ENCODE measurements at regions not wholly inside any gene's neighbourhood (a gene's known extent, or its start where the extent isn't known, plus 50 kb on each side); places are given as distances from the start of the nearest gene placed in this dataset.

- DNase-seq (ENCODE audit: low read depth in 2 of 2): no peak
Measured at GRCh38 chr3:181660337-181660736, 51.4 kb upstream of the SOX2 start.

DNA sequence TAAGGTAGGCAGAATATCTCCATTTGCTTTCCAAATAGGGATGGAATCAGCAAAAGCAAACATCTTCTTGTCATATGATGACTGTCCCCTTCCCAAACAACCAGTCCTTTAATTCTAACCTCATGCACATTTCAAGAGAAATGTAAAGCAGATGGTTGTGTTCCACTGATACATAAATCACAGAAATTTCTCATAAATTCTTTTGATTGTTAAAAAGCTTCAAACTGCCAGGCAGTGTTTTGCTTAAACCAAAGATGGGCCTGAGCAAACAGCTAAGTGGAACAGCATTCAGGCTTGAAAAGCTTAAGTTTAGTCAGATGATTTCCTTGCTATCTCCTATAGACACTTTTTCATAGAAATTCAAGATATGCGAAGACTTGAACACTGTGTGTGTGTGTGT is 74.3 kb upstream of the SOX2 start:
- DNase-seq (ENCODE audit: low read depth in 2 of 2): no peak

DNA sequence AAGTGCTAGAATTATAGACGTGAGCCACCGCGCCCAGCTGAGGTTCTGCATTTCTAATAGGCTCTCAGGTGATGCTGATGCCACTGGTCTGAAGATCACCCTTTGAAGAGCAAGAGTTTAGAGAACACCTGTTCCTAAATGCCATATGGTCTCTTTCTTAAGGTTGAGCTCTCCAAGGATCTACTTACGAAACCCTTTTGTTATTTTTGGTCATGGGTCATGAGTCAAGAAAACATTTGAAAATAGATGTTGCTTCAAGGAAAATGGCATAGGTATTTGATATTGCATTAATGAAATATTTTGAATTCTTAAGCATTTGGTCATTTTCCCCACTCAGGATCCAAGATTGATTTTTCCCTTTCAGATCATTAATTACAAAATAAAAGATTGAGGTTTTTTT is 74.7 kb upstream of the SOX2 start:
- no peak for DNase-seq (ENCODE audit: low read depth in 2 of 2)

- DNase-seq (ENCODE audit: low read depth in 2 of 2): no peak
Measured at GRCh38 chr3:181635141-181635540, 76.6 kb upstream of the SOX2 start.

GRCh38 chr3:181633556-181633955 is 78.2 kb upstream of the SOX2 start:
- DNase-seq (ENCODE audit: low read depth in 2 of 2): no peak

GRCh38 chr3:181631901-181632300 is 79.8 kb upstream of the SOX2 start:
- no peak for DNase-seq (ENCODE audit: low read depth in 2 of 2)

DNA sequence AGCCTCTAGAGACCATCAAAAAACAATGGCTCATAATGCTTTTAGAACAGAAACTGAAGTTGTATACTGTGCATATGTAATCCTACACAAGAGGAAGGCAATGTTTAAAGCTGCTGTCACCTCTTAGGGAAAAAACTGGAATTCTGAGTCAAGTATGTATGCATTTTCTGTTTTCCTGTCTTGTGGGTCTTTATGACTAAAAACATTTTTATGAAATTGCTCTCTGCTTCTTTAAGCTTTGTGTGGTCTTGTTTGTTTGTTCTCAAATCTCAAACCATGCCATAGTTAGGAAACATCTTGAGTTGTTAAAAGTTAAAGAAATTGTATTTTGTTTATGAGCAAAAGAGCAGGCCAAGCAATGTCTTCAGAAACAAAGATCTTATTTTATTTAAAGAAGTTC is 80.9 kb upstream of the SOX2 start:
- no peak for DNase-seq (ENCODE audit: low read depth in 2 of 2)

DNA sequence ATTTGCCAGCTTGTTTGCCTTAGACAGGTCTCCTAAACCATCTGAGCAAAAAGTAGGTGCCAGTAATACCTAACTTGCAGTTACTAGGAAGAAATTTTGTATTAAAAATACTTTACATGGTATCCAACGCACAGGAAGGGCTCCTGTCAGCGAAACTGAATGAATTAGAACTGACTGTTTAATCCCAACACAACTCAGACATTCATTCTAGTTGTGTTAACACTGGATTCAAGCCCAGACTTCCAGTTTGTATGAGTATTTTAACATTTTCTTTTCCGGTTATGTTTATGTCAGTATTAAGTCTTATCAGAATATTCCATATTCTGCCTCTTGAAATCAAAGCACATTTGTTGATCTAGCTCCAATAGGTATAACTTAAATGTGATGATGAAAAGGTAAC is 82.0 kb upstream of the SOX2 start:
- DNase-seq (ENCODE audit: low read depth in 2 of 2): no peak

DNA sequence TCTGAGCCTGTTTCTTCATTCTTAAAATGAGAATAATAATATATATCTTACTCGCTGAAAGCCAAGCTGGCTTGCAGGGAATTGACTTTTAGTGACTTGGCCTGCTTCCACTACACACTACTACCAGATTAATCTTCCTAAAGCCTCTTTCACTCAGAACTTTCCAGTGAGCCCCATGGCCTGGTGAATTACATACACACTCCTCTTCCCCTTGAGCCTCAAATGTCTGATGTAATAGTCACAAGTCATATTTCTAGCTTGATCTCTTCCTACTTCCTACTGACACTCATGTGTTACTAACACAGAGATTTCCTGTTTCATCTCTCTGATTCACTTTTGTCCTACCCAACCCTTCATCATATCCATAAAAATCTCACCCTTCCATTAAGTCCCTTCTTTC is 82.7 kb upstream of the SOX2 start:
- DNase-seq (ENCODE audit: low read depth in 2 of 2): no peak

DNA sequence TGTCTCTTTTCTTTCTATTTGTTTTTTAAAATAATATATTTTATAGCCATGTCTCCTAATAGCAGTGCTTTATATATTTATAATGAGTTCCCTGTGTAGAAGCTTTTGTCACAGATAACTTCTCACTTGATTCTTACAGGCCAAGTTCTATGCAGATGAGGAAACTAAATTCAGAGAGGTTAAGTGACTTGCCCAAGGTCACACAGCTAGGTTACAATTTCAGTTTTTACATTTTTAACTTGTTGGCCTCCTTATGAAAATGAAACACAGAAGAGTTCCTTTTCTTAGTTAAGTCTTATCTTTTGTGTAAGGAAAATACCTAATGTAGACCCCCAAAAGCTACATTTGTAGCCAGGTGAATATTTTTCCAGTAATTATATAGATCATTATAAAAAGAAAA is 83.3 kb upstream of the SOX2 start:
- no peak for DNase-seq (ENCODE audit: low read depth in 2 of 2)

DNA sequence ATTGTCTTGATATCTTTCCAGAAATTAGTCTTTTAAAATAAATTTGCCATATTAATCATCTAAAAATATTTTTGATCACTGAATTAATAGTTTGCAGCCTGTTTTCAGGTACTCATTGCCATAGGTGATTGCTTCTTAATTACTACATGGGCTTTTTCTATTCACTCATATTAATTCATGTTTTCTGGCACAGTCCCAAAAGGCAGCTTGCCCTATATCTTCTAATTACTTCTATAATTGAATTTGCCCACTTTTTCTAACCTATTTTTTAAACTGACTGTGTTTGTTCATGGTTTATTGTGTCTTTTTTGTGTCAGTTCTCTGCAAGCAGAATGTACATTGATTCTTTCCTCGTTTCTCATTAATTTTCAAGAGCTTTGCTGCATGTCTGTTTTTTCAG is 85.7 kb upstream of the SOX2 start:
- no peak for DNase-seq (ENCODE audit: low read depth in 2 of 2)

DNA sequence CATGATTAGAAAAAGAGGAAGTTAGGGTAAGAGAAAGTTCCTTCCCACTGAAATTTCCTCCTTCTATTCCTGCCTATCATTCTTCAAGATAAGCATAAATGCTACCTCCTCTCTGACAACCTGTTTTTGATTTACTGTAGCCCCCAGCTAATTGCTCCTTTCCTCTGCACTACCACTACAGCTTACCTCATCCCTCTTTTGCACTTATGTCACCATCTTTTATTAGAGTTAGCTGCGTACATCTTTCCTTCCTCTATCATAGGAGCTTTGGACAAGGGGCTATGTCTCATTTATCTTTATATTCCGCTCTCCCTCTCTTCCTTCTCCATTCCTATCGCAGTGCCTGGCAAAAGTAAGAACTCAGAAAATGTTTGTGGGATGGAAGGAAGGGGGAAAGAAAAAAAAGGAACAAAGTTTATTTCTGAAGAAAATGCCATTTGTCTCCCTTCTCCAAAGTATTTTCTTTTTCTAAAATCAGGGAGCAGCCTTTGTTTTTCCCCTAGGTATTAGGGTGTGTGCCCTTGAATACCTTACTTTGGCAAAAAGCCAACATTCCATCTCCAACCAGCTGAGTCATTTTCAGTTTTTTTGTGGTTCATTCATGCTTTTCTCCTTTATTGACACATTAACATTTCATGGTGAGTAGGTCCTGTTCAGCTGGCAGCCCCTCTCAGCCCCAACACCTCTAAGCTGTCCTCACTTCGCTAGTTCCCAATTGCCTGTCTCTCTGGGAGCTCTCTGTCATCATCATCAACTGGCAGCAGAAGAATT is 87.6 kb upstream of the SOX2 start:
- no peak for DNase-seq (ENCODE audit: low read depth in 2 of 2)

DNA sequence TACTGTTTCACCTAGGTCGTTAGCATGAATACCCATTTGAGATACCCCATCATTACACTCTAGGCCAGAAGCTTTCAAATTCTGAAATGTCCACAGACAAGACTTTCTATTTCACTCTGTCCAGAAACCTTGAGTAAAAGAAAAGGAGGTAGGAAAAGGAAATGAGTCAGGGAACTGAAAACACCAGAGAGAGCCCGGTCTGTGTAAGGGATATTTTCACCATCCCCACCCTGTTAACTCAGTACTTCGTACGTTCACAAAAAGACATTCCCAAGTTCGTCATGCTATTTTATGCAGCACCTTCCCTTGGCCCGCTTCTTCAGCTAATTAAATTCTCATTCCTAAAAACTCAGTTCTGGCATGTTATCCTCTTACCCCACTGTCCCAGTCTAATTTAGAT is 89.4 kb upstream of the SOX2 start:
- no peak for DNase-seq (ENCODE audit: low read depth in 2 of 2)

- DNase-seq (ENCODE audit: low read depth in 2 of 2): no peak
Measured at GRCh38 chr3:181619897-181620296, 91.8 kb upstream of the SOX2 start.

GRCh38 chr3:181618260-181618659 is 93.5 kb upstream of the SOX2 start:
- DNase-seq (ENCODE audit: low read depth in 2 of 2): no peak

- no peak for DNase-seq (ENCODE audit: low read depth in 2 of 2)
Measured at GRCh38 chr3:181616088-181617070, 95.3 kb upstream of the SOX2 start.

DNA sequence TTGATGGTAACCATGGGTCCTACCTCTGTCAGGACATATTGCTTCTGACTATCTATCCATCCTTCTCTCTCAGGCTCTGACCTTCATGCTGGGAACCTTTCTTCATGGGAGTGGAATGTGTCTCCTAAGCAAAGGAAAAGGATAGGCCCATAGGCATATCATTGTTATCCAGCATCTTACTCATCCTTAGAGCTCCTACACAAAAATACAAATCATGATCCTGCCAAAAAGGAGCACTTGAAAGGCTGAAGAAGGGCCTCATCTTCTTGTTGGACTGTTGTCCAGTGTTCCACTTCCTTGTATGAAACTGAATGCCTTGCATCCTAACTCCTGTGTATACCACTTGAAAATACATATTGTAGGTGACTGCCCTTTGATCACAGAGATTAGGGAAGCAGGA is 96.1 kb upstream of the SOX2 start:
- no peak for DNase-seq (ENCODE audit: low read depth in 2 of 2)

DNA sequence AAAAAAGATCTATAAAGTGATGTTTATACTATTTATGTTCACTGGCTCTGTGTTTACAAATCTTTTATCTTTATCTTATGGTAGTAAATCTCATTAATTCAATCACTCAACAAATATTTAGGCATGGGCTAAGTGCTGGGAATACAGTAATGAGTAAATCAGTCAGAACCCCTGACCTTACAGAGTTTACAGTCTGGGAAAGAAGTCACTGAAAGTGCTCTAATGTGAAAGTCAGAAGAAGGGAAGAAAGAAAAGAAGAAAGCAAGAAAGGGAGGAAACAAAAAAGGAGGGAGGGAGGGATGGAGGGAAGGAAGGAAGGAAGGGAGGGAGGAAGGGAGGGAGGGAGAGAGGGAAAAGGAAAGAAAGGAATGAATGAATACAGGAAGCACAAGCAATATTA is 96.8 kb upstream of the SOX2 start:
- no peak for DNase-seq (ENCODE audit: low read depth in 2 of 2)

DNA sequence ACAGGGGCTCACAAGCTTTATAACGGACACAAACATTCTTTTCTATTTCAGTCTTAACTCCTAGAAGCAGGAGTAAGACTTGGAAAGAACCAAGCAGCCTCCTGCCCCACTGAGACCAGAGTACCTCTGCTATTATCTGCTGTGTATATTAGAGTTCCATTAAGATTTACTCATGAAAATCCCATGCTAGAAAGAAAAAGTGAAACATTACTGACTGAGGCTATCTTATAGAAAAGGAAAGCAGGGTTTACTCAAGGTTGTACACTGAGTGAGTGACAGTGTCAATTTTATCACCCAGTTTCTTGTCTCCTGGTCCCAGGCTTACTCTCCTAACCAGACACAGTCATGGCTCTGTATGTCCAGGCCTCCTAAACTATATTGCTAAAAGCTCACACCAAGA is 97.9 kb upstream of the SOX2 start:
- DNase-seq (ENCODE audit: low read depth in 2 of 2): no peak

- DNase-seq (ENCODE audit: low read depth in 2 of 2): no peak
Measured at GRCh38 chr3:181613191-181613590, 98.5 kb upstream of the SOX2 start.

DNA sequence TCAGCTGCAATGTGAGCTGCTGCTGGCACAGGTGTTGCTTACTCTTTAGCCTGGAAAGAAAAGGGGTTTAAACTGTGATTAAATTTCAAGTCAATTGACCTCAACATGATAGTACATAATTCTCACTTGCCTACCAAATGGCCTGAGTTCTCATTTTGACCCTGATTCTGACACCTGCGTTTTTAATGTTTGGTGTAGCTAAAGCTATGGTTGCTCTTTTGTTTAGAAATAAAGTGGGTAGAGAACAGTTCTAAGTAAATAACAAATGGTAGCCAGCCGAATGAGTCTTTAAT is 100.8 kb upstream of the SOX2 start:
- no peak for DNase-seq (ENCODE audit: low read depth in 2 of 2)

DNA sequence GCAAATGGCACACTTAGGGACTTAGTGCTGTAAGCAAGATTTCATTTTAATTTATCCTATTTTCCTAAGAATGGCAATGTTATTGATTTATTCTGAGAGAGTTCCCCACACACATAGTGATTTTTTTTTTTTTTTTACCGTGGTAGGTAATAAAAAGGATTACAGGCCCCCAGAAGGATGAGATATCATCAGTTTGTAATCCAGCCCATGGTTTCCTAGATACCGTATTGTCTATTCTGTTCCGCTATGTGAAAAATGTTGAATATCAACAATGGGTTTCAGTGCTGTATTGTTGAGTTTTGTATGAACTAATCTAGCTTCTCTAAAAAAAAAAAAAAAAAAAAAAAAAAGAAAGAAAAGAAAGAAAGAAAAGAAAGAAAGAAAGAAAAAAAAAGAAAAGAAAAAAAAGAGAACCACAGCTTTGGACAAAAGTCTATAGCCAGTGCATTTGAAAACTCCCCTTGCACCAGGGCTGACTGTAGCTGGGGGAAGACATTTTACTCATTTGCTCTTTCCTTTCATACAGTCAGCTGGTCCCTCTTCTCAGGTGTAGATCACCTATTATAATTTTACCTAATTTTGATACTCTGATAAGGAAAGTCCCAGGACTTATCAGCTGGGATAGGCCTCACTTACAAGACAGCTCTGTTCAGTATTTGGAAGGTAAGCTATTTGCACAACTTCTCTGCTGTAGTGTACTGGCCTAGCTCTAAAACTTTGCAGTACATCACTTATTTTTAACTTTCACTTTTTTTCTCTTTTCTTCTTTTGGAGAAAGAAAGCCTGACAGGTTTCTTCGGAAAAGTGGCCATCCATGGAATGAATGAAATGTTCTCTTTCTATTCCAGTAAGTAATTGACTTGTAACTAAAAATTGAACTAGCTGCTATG is 101.4 kb upstream of the SOX2 start:
- no peak for DNase-seq (ENCODE audit: low read depth in 2 of 2)
